ENCODE measurements at regions not wholly inside any gene's neighbourhood (a gene's known extent, or its start where the extent isn't known, plus 50 kb on each side); places are given as distances from the start of the nearest gene placed in this dataset.
A peak's percentile ranks its signal among the peaks of the same experiment; 100 is the strongest.
"Not testable (repeated sequence)": the region's sequence is repeated elsewhere in the genome, so short reads cannot be mapped to it uniquely, and the experiment has no call there.

GRCh38 chr16:33992513-33993177 is 533.2 kb downstream of the TP53TG3F start:
- not testable (repeated sequence) for DNase-seq (ENCODE audit: low read depth)

GRCh38 chr16:33994207-33994606 is 534.8 kb downstream of the TP53TG3F start:
- not testable (repeated sequence) for DNase-seq (ENCODE audit: low read depth)

- DNase-seq (ENCODE audit: low read depth), result not testable (repeated sequence)
Observed at GRCh38 chr16:33995821-33996372, 536.5 kb downstream of the TP53TG3F start.

GRCh38 chr16:34001184-34001583 is 541.8 kb downstream of the TP53TG3F start:
- DNase-seq (ENCODE audit: low read depth), result not testable (repeated sequence)

GRCh38 chr16:34001961-34002360 is 542.5 kb downstream of the TP53TG3F start:
- not testable (repeated sequence) for DNase-seq (ENCODE audit: low read depth)

- not testable (repeated sequence) for DNase-seq (ENCODE audit: low read depth)
Observed at GRCh38 chr16:34014841-34015820, 555.7 kb downstream of the TP53TG3F start.

GRCh38 chr16:34018277-34018676 is 558.9 kb downstream of the TP53TG3F start:
- DNase-seq (ENCODE audit: low read depth), result not testable (repeated sequence)

- DNase-seq (ENCODE audit: low read depth), result no peak
Observed at GRCh38 chr16:34050787-34051320, 591.4 kb downstream of the TP53TG3F start.

- no peak for DNase-seq (ENCODE audit: low read depth)
Observed at GRCh38 chr16:34054137-34054536, 594.7 kb downstream of the TP53TG3F start.

GRCh38 chr16:34054969-34055368 is 595.6 kb downstream of the TP53TG3F start:
- no peak for DNase-seq (ENCODE audit: low read depth)

GRCh38 chr16:34062620-34063253 is 603.3 kb downstream of the TP53TG3F start:
- not testable (repeated sequence) for DNase-seq (ENCODE audit: low read depth)

- DNase-seq (ENCODE audit: low read depth), result not testable (repeated sequence)
Observed at GRCh38 chr16:34063498-34064157, 604.2 kb downstream of the TP53TG3F start.

GRCh38 chr16:34064602-34065001 is 605.2 kb downstream of the TP53TG3F start:
- DNase-seq (ENCODE audit: low read depth), result not testable (repeated sequence)

GRCh38 chr16:34069731-34070130 is 610.3 kb downstream of the TP53TG3F start:
- DNase-seq (ENCODE audit: low read depth), result not testable (repeated sequence)

GRCh38 chr16:34078691-34079090 is 619.3 kb downstream of the TP53TG3F start:
- peak; percentile 66 for DNase-seq (ENCODE audit: low read depth)

- not testable (repeated sequence) for DNase-seq (ENCODE audit: low read depth)
Observed at GRCh38 chr16:34085038-34085437, 625.6 kb downstream of the TP53TG3F start.

GRCh38 chr16:34095006-34095405 is 635.6 kb downstream of the TP53TG3F start:
- DNase-seq (ENCODE audit: low read depth), result not testable (repeated sequence)

- DNase-seq (ENCODE audit: low read depth), result not testable (repeated sequence)
Observed at GRCh38 chr16:34096911-34097310, 637.5 kb downstream of the TP53TG3F start.

GRCh38 chr16:34097326-34097725 is 637.9 kb downstream of the TP53TG3F start:
- DNase-seq (ENCODE audit: low read depth), result peak; percentile 14

- not testable (repeated sequence) for DNase-seq (ENCODE audit: low read depth)
Observed at GRCh38 chr16:34098033-34098432, 638.6 kb downstream of the TP53TG3F start.

GRCh38 chr16:34099028-34099427 is 639.6 kb downstream of the TP53TG3F start:
- not testable (repeated sequence) for DNase-seq (ENCODE audit: low read depth)
